Erythroblast (primary cell): ENCODE measurements at regions not wholly inside any gene's neighbourhood (a gene's known extent, or its start where the extent isn't known, plus 50 kb on each side); places are given as distances from the start of the nearest gene placed in this dataset.

Experiments used
- GATA1 ChIP-seq: IDR thresholded peaks from 2 replicates; pipeline ENCODE4 v1.6.1; 2011; ENCODE audit warnings: low read depth, mild to moderate bottlenecking, control low read depth, low read length, moderate library complexity
- POLR2A ChIP-seq: IDR thresholded peaks from 2 replicates; pipeline ENCODE4 v1.6.1; 2011; ENCODE audit warnings: mild to moderate bottlenecking, low read length

GRCh38 chr18:43380104-43380672, 102.9 kb upstream of the SYT4 start:
- TF ChIP-seq POLR2A (no peak), GATA1 (no peak)
